Kidney epithelial cell (primary cell): ENCODE measurements at regions not wholly inside any gene's neighbourhood (a gene's known extent, or its start where the extent isn't known, plus 50 kb on each side); places are given as distances from the start of the nearest gene placed in this dataset.
A peak's percentile ranks its signal among the peaks of the same experiment; 100 is the strongest.

Experiments
- DNase-seq: peaks from one replicate; pipeline ENCODE4 v3.0.0-alpha.2; 2010; ENCODE audit warnings: low read depth
- H3K27me3 ChIP-seq: 2 replicates; pipeline ENCODE4 v1.6.0; 2011; ENCODE audit warnings: low read length; ENCODE audit not compliant: control insufficient read depth, insufficient read depth
- H3K36me3 ChIP-seq: 2 replicates; pipeline ENCODE4 v1.5.1; 2011; ENCODE audit warnings: low read length; ENCODE audit not compliant: control insufficient read depth, insufficient read depth
- H3K4me3 ChIP-seq: 2 replicates; pipeline ENCODE4 v1.5.1; 2011; ENCODE audit warnings: low read depth, mild to moderate bottlenecking, control low read depth, low read length
- TF ChIP-seq, protein P1 (sequence below): IDR thresholded peaks from 2 replicates; pipeline ENCODE4 v1.5.1; 2011; ENCODE audit warnings: mild to moderate bottlenecking, moderate library complexity, low read length, control low read depth, inconsistent platforms; ENCODE audit not compliant: insufficient read depth, poor library complexity, severe bottlenecking

DNA sequence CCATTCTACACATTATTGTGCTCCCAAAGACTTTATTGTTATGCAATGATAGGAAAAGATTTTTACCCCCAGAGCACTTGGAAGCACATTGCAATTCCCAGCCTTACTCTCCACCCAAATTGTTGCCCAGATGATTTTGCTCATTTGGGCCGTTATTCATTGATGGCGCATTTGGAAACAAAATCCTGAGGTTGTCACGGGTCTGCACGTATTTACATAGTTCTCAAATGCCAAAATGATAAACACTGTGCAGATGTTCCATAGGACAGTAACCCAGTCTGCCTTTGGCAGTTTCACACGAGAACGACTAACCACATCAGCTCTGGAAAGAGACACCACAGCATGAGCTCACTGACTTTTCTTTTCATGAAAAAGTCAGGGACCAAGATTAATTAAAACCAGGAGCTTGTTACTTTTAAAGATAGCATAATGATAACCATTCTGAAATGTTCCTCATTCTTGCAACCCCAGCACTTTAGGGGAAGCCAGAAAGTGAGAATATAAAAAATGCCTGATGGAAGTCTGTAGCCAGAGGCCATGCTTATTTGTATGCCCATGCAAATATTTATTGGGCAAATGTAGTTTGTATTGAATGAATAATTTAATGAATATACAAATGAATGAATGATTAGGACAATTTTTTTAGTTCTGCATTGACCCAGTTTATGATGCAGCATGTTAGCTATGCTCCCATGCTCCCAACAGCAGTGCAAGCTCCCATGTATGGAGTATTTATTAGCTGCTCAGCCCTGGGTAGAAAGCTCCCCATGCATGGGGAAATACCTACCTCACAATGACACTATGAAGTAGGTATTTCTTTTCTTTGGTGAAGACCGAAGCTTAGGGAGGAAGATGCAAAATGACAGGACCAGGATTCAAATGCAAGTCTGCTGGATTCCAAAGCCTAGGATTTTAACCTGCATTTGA lies 84.6 kb downstream of the MAIP1 start:
- H3K27me3 ChIP-seq: no peaks in the 10 kb centered on the region
- no peaks in the 10 kb centered on the region for H3K36me3 ChIP-seq
- no peak for DNase-seq
- TF ChIP-seq, protein P1, sequence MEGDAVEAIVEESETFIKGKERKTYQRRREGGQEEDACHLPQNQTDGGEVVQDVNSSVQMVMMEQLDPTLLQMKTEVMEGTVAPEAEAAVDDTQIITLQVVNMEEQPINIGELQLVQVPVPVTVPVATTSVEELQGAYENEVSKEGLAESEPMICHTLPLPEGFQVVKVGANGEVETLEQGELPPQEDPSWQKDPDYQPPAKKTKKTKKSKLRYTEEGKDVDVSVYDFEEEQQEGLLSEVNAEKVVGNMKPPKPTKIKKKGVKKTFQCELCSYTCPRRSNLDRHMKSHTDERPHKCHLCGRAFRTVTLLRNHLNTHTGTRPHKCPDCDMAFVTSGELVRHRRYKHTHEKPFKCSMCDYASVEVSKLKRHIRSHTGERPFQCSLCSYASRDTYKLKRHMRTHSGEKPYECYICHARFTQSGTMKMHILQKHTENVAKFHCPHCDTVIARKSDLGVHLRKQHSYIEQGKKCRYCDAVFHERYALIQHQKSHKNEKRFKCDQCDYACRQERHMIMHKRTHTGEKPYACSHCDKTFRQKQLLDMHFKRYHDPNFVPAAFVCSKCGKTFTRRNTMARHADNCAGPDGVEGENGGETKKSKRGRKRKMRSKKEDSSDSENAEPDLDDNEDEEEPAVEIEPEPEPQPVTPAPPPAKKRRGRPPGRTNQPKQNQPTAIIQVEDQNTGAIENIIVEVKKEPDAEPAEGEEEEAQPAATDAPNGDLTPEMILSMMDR: no peak
- H3K4me3 ChIP-seq: no peak overlapping the region

DNA sequence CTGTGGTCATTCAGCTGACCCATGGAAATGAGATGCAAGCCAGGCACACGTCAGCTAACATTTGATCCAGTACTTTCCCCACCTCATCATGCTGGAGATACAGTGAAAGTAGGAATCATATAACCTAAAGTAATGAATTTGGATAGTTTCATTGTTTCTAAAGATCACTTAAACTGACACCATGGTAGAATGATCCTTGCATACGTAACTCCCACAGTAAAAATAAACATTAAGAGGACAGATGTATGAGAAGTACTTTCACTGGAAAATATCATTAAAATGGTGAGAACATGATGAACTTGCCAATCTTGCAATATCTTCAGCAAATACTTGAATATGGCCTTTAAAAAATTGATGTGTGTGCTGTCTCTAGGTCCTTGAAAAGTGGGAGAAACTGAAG lies 85.4 kb downstream of the MAIP1 start:
- TF ChIP-seq, protein P1: no peak
- no peak overlapping the region for H3K4me3 ChIP-seq
- H3K36me3 ChIP-seq: no peaks in the 10 kb centered on the region
- no peak for DNase-seq
- H3K27me3 ChIP-seq: no peaks in the 10 kb centered on the region

DNA sequence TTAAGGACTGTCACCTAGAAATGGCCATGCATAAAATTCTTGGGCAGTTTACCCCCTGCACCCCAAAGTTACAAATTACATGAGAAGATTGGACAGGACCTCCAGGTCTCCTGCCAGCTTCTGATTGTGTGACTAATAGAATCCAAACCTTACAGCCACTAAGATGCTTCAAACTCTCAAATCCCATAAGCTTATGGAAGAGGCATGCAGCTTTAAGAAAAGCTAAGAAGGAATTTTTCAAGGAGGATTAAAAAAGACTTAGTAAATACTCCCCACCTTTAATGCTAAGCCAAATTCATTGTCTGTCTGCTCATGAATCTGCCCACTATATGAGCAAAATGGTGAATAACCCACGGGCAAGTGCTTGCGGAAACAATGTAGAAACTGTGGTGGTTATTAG lies 86.3 kb downstream of the MAIP1 start:
- H3K27me3 ChIP-seq: no peaks in the 10 kb centered on the region
- TF ChIP-seq, protein P1: no peak
- no peak for DNase-seq
- no peaks in the 10 kb centered on the region for H3K36me3 ChIP-seq
- no peak overlapping the region for H3K4me3 ChIP-seq

DNA sequence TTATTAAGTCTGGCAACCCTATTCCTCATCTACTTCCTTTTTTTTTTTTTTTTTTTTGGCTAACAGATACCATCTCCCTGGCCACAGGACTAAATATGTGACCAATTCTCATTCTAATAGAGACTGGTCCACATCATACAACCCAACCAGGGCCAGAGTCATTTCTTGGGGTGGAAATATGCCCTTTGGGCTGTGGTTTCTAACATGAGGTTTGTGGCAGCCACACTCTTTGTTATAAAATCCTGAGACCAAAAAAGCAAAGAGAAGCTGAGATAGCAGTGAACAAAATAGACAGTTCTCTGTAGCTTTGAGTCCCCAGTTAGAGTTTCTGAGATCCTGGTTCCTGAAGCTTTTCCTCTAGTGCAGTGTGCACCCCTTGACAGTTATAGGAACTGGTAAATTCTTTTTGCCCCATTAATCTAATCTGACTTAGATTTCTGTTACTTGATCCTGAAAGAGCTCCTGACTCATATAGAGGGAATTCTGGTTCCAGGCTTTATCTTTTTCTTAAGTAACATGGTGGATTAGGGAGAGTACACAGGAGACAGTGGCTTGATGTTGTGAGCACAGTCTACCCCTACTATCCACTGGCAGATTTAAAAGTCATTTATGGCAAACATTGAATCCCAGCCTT lies 86.8 kb downstream of the MAIP1 start:
- Histone ChIP-seq H3K36me3 (no peaks in the 10 kb centered on the region), H3K27me3 (no peaks in the 10 kb centered on the region), H3K4me3 (no peak overlapping the region)
- peak; percentile 39 for DNase-seq
- TF ChIP-seq, protein P1: no peak

DNA sequence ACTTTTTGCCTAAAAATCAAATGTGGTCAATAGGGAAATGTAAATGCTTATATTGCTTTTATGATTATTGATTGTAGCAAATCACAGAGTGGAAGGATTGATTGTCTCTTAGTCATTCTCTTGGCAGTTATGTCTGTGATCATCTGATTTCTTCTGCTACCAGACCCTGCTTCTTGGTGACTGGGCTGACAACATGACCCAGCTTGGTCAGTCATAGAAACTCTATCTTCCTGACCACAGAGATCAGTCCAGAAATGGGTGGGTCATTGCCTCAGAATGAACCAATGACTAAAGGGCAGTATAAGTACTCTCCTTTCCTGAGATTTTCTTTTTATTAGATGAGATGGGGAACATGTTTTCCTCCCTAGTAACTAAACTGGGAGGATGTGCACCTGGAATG lies 87.6 kb downstream of the MAIP1 start:
- H3K27me3 ChIP-seq: no peaks in the 10 kb centered on the region
- TF ChIP-seq, protein P1: no peak
- no peak overlapping the region for H3K4me3 ChIP-seq
- DNase-seq: no peak
- H3K36me3 ChIP-seq: no peaks in the 10 kb centered on the region
